GM19463 (cell line): ENCODE measurements at regions not wholly inside any gene's neighbourhood (a gene's known extent, or its start where the extent isn't known, plus 50 kb on each side); places are given as distances from the start of the nearest gene placed in this dataset.
"Not testable (repeated sequence)": the region's sequence is repeated elsewhere in the genome, so short reads cannot be mapped to it uniquely, and the experiment has no call there.

Experiments used
- ATAC-seq: cut with Tn5 transposase; IDR thresholded peaks from one replicate; pipeline ENCODE4 v1.9.1; 2021; ENCODE audit warnings: mild to moderate bottlenecking, moderate library complexity; ENCODE audit not compliant: unreplicated experiment

DNA sequence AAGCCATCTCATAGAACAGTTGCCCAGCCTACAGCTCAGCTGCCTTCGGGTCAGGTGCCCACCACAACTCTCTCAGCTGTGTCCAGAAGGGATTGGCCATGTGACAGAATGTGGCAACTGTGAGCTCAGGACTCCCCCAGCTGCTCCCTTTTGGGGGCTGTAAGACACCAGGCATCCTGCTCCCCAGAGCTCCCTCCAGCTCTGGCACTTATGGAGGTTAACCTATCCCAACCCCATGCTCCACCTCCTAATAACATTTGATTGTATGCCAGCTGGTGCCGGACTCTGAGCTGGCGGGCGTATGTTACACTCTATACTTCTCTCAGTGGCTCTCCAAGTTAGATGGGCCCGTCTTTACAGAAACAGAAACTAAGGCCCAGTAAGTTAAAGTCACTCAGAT lies 222.8 kb downstream of the FAM43A start:
- ATAC-seq, result no peak

DNA sequence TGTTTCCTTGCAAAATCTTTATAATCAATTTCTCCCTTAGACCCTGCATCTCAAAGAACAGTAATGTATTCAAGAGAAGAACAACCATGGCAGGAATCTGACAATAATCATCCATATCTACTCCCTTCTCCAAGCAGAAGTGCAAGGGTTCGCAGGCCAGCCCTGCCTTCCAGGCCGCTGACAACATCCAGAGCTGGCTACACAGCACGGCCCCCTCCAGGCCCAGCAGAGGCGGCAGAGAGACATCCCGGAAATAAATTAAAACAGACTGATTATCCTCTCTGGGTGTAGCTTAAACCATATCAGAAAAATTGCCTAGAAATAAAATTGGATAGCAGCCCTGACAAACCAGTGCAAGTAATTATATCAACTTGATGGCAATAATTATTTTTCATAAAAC lies 223.3 kb downstream of the FAM43A start:
- no peak for ATAC-seq

DNA sequence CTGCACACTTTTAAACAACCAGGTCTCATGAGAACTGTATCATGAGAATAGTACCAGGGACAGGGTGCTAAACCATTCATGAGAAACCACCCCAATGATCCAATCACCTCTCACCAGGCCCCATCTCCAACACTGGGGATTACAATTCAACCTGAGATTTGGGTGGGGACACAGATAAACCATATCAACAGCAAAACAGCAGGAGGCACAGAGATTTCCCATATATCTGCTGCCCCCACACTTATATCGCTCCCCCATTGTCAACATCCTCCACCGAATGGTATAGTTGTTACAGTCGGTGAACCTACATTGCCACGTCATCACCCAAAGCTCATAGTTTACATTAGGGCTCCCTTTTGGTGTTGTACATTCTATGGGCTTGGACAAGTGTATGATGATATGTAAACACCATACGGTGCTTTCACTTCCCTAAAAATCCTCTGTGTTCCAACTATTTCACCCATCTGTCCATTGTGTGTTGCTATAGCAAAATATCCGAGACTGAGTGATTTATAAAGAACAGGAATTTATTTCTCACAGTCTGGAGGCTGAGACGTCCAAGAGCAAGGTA lies 224.8 kb downstream of the FAM43A start:
- ATAC-seq, result no peak

DNA sequence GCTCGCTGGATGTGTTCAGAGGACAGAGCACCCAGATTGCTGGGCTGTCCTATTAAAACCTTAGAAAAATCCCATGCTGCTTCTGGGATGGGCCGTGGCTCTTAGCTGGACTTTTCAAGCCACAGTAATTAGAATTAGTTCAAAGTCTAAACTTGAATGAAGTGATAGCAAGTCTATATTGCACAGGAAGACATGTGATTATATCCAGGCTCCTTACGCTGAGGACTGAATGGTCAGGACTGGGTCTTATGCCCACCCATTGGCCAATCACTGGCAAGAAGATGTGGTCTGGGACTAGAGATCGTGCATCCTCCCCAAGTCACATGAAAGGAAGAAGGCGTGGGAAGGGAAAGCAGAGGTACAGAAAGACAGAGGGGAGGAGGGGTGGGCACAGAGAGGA lies 227.6 kb downstream of the FAM43A start:
- no peak for ATAC-seq

DNA sequence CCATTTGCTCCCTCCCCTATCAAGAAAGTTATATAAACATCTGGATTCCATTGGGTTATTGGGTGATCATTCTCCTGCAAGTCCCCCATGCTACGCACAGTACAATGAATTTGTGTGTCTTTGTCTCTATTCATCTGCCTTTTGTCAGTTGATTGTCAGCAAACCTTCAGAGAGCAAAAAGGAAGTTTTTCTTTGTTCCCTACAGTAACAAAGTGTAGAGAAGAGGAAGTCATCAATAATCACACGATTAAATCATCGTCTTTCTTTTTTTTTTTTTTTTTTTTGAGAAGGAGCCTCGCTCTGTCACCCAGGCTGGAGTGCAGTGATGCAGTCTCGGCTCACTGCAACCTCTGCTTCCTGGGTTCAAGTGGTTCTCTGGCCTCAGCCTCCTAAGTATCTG lies 239.2 kb downstream of the FAM43A start:
- not testable (repeated sequence) for ATAC-seq

DNA sequence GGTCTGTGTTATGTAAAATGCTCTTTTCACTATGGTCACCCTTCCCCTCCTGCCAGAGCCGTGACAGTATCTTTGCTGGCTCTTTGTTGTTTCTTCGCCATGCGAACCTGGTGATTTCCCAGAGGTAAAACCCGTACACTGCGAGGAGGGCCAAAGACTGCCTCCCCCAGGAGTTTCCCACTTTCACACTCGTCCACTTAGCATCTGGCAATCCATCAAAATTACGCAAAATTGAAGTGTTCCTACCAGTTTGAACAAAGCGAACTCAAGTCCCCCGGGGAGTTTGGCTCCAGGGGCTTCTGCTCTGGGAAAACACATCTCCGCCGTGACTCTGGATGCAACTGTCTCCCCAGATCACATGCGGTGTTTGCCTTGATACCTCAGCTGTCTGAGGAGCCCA lies 239.9 kb downstream of the FAM43A start:
- ATAC-seq, result no peak

DNA sequence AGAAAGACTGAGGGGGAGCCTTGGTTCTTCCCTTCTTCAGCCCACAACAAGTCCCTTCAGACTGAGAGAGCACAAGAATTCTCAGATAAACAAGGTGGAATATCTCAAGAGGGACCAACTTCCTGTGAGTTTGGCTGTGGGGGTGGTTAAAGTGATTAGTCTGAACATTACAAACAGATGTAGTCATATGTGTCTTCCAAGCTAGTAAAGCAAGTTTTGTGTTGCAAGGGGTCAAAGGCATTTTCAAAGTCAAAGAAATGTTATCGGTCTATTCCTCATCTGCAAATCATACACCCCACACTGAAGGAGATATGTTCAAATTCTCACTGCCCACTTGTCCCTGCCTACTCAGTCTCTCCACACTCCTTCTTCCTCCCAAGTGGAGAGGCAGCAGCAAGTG lies 242.5 kb downstream of the FAM43A start:
- ATAC-seq, result no peak

DNA sequence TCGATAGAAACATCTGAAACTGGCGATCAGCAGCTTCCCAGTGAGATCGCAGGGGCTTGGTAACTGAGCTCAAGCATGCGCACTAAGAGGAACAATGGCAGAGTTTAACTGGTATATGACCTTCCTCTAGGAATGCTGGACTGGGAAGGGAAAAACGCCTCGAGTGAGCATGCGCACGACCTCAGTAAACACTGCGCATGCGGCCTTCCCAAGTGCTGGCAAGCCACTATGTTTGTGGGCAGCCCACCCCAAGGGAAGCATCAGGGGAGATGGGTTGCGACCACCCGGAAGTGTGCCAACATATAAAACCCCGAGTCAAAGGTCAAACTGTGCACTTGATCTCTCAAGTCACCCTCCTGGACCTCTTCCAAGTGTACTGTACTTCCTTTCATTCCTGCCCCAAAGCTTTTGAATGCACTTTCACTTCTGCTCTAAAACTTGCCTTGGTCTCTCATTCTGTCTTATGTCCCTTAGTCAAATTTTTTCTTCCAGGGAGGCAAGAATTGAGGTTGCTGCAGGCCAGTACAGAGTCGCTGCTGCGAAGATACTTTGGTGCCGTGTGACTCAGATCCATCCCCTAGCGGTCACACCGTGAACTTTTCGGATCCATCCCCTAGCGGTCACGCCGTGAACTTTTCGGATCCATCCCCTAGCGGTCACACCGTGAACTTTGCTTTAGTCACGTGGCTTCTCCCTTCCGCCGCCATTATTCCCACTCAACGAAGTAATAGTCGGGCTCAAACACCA lies 243.3 kb downstream of the FAM43A start:
- ATAC-seq, result no peak

DNA sequence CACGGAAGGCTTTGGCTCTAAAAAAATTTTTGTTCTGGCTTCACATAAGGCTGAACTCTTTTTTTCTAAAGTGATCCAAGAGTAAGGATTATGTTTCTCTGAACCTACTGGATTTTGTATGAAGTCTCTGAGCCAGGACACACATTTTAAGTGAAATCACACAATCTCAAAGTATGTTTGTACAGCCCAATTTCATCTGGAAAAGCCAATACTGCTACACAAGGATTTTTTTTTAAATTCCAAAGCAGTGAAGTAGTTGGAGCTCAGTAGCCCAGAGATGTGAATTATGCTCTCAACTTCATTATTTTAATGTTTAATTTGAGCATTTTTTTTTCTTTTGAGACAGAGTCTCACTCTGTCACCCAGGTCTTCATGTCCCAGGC lies 243.9 kb downstream of the FAM43A start:
- no peak for ATAC-seq

DNA sequence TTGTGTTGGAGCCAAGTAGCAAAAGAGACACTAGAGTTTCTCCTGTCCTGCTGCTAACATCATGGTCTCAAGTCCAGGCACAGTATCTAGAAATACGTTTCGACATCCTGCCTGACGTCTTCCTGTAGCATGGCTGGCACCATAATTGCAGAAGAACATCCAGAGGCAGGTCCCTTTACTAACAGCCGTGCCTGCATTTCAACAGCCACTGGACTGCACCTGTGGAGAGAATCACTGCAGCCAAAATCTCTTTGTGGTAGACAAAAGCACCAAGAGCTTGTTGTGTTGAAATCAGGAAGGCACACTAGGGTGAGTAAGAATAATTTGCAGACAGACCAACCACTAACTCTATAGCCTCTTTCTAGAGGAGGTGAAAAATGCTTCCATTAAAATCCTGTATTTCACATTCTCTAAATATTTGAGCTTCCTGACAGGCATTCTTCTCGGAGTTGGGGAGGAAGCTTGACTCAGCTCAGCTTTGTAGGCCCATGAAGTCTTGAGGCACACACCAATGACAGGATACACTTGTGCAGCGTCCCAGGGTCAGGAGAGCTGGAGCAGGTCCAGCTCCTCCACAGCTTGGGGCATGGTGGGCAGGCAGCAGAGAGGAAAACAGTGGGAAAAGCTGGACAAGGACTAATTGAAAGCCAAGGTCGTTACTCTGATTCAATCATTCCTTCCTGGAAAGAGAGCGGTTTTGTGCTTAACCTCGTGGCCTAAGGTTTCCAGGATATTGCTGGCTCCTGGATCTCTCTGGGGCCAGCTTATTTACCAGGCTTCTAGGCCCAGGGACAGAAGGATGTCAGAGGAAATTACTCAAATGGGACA lies 244.9 kb downstream of the FAM43A start:
- ATAC-seq, result no peak

DNA sequence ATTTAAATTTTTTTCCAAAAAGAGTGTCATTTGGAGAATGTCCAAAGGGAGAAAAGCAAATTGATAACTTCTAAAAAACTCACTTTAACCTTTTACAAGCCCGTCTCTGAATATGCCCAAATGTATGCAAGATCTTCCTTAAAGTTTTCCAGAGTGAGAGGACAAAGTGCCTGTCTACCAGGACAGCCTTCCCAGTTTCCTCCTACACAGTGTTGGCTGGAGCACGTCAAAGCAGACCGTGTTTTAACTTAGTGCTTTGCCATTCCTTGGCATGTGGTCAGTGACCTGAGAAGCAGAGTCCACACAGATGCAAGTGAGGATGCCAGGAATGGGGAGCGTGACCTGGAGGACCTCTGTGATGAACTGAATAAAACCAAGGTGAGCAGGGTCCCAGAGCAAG lies 245.7 kb downstream of the FAM43A start:
- no peak for ATAC-seq

DNA sequence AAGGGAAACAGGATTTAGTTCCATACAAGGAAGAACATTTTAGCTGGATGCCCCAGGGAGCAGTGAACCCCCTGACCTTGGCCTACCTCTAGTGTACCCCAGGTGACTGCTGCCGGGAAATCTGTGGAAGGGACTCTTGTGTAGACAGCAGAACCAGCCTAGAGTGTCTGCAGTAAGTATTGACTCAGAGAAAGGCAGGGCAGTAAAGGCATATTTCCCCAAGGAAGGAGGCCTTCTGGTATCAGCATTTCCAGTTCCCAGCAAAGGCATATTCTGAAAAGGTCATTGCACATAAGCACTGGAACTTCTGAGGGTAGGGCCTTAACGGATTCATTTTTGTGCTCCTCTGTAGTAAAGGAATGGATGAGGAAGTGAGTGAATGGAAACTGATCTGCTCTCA lies 246.2 kb downstream of the FAM43A start:
- no peak for ATAC-seq

DNA sequence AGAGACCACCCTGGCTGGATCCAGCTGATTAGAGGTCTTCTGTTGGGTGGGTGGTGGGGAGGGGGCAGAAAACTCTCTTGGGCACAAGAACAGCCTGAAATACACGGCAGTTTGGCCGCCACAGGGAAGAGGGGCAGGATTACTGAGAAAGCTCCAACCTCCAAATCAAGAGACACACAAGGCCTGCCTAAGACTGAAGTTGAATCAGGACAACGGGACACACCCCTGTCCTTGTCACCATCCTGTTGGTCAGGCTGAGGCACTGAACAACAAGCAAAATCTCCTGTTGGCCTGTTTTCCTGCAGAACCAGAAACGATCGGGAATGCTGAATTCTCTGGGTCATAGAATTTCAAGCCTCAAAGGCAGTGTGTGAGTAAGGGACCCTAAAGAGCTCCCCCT lies 247.8 kb downstream of the FAM43A start:
- no peak for ATAC-seq

DNA sequence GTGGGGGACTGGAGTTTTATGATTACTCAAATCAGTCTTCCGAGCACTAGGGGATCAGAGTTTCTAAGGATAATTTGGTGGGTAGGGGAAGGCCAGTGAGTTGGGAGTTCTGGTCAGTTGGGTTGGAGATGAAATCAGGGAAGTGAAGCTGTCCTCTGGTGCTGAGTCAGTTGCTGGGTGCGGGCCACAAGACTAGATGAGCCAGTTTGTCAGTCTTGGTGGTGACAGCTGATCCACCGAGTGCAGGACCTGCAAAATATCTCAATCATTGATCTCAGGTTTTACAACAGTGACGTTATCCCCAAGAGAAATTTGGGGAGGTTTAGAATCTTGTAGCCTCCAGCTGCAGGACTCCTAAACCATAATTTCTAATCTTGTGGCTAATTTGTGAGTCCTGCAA lies 249.4 kb downstream of the FAM43A start:
- ATAC-seq, result no peak

DNA sequence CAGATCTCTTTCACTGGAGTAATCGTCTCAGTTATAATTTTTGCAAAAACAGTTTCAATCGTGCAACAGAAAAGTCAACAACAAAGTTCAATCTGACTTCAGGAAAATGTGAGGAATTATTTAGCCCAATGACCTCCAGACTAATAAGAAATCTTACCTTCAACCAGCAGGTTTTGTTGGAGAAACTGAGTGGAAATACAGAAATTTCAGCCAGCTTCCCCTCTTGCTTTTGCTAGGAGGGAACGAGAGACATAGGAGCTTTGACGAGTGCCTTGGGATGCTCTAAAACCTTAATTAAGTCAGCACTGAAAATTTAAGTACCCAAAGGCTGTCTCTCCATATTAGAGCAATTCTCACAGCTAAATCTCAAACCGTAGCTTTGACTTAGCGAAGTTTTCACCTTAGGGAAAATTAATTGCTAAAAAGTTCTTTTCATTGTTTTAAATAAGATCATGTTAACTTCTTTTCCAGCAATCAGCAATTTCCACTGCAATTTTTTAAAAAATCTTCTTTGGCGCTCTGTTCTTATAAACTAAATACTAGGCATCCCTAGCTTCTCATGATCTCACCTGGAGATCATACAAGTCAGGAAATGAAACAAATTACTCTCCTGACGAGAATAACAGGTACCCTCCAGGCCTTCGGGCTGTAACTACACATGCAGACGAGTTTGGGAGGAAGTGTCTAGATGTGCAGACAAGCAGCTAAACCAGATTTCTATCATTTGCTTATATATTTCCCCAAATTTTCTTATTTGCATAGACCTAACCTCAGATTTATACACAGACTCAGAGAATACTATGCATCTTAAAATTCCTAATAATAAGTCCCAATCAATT lies 250.2 kb downstream of the FAM43A start:
- ATAC-seq, result no peak

DNA sequence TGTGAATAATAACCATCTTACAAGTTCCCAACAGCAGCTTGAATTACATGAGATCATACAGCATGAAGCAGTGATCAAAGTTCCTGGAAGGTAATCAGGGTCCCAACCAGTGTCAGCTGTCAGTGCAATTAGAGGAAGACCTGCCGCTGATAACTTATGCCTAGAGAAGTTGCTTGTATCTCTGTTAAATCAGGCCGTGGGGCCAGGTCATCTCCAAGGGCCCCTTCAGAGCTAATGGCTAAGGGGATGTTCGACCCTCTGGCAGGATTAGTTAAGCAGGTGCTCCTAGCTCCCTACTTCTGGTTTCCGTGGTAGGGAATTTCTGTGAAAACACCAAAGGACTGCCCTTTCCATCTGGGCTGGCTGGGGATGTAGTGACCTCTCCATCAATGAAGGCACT lies 251.0 kb downstream of the FAM43A start:
- ATAC-seq, result no peak

DNA sequence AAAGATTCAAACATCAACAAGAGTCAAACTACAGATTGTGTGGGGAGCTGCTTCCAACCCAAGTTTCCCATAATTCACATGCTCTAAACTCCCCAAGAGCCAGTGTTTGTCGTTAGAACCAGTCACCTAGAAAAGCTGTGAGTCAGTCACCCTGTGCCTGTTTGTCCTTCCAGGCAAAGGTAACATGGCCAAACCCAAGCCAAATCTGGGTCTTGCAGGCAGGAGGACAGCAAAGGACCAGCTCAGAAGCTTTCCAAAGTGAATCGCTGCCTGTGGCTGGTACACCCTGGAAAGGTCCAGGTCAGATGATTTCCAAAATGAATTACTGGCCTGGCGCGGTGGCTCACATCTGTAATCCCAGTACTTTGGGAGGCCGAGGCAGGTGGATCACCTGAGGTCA lies 251.5 kb downstream of the FAM43A start:
- ATAC-seq, result no peak

DNA sequence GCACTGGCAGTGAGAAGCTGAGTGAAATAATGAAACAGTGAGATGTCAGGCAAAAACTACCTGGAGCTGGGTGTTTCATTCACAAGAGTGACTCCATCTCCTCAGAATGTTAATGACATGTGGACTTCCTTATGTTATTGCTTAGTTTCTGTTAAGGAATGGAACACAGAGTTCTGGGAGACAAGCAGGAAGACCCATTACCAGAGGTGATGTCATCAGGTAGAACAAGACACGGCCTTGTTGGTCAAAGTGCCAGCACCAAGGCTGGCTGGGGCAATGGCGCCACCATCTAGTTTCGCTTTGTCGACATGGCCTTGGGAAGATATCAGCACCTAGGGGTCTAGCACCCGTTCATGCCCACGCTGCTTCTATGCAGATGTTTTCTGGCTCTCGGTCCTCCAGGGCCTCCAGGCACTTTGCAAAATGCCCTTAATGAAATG lies 252.2 kb downstream of the FAM43A start:
- no peak for ATAC-seq

DNA sequence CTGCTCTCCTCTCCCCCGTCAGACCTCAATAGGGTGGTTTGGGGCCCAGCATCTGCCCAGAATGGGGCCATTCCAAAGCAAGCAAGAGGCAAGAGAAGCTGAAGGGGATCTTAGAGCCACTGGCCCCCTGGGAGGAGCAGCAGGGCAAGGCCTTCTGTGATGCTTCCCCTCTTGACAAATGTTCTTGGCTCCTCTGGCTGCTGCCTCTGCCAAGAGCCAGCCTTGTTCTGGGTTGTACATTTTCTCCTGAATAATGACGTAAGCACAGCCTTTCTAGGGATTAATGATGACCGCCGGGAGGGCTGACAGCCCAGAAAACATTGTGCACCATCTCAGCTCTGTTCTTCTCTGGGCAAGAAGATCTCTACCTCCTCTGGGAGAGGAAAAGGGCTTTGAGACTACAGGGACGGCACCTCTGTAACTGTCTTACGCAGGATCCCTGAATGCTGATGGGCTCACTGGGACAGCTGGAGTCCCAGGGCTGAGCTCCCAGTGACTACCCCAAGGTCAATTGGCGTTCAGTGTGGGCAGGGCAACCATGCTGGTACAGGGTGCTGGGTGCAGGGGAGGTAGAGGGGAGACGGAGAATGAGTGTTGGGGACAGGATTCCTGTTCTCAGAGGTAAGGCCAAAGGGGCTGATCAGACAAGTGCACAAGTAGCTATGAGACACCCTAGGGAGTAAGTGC lies 253.3 kb downstream of the FAM43A start:
- no peak for ATAC-seq

DNA sequence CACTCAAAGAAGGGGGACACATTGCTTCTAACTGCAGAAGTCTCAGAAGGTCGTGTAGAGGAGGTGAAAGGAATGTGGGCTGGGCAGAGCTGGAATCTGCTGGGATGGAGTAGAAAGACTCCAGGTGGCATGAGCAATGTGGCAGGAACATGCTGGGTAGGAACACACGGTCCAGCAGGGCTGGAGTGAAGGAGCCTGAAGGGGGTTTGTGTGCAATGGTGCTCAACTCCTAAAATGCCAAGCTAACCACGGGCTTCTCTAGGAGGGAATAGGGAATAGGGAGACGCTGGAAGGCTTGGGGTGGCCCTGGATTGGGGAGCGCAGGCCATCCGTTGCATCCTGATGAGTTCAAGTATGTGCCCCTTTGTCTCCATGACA lies 253.8 kb downstream of the FAM43A start:
- ATAC-seq, result no peak
